Calu3 (cell line): ENCODE measurements at regions not wholly inside any gene's neighbourhood (a gene's known extent, or its start where the extent isn't known, plus 50 kb on each side); places are given as distances from the start of the nearest gene placed in this dataset.

Experiments
- BruUV-seq: library from RNA; stranded (reverse); fragments of 400-500 nt; replicated peaks from 2 replicates; lab custom pipeline; 2021; lab: Mats Ljungman, UMichigan
- CTCF ChIA-PET: fragments of 300-600 bp; sonication (Branson Sonifier 250); formaldehyde crosslinking; loops from one replicate; lab custom pipeline; 2022; ENCODE audit warnings: antibody characterized with exemption; lab: Charles Lee
- DNase-seq: peaks from one replicate; pipeline ENCODE4 v3.0.0; 2022
- H3K27ac Mint-ChIP-seq: one replicate; pipeline ENCODE4 v1.8.0; 2022; ENCODE audit warnings: mixed read lengths; ENCODE audit not compliant: unreplicated experiment
- H3K27me3 Mint-ChIP-seq: one replicate; pipeline ENCODE4 v1.8.0; 2022; ENCODE audit warnings: mixed read lengths; ENCODE audit not compliant: unreplicated experiment
- H3K36me3 Mint-ChIP-seq: one replicate; pipeline ENCODE4 v1.8.0; 2022; ENCODE audit warnings: mild to moderate bottlenecking, moderate library complexity, mixed read lengths; ENCODE audit not compliant: insufficient read depth, unreplicated experiment
- H3K4me1 Mint-ChIP-seq: one replicate; pipeline ENCODE4 v1.8.0; 2022; ENCODE audit warnings: mild to moderate bottlenecking, low read depth, mixed read lengths; ENCODE audit not compliant: unreplicated experiment
- H3K4me3 Mint-ChIP-seq: one replicate; pipeline ENCODE4 v1.8.0; 2022; ENCODE audit warnings: mild to moderate bottlenecking, low read depth, moderate library complexity, mixed read lengths; ENCODE audit not compliant: unreplicated experiment
- H3K9me3 Mint-ChIP-seq: one replicate; pipeline ENCODE4 v1.8.0; 2022; ENCODE audit warnings: low read depth, mixed read lengths; ENCODE audit not compliant: unreplicated experiment
- CTCF ChIP-seq: fragments of 200-600 bp; IDR thresholded peaks from one replicate; pipeline ENCODE4 v1.8.0; 2022; ENCODE audit warnings: antibody characterized with exemption; ENCODE audit not compliant: unreplicated experiment
- intact Hi-C: fragments of 100-400 bp; cut with micrococcal nuclease; formaldehyde crosslinking; loops from one replicate; pipeline ENCODE4 v1.10.0; 2022; ENCODE audit not compliant: unreplicated experiment

GRCh38 chr5:13625616-13626198 lies 318.8 kb downstream of the DNAH5 start:
- H3K9me3 Mint-ChIP-seq: peaks cover 4% of the 10 kb centered on the region
- no peak for DNase-seq
- H3K27ac Mint-ChIP-seq: no peak overlapping the region
- H3K4me3 Mint-ChIP-seq: no peak overlapping the region
- H3K4me1 Mint-ChIP-seq: peaks cover 17% of the 10 kb centered on the region
- no TSS peak for BruUV-seq
- H3K27me3 Mint-ChIP-seq: no peaks in the 10 kb centered on the region
- TF ChIP-seq CTCF: no peak
- CTCF ChIA-PET: no interaction called here
- no peaks in the 10 kb centered on the region for H3K36me3 Mint-ChIP-seq
- intact Hi-C loops: no loop called here

- Mint-ChIP-seq H3K36me3 (no peaks in the 10 kb centered on the region), H3K27me3 (no peaks in the 10 kb centered on the region), H3K27ac (no peak overlapping the region), H3K4me1 (peaks cover 12% of the 10 kb centered on the region), H3K9me3 (peaks cover 2% of the 10 kb centered on the region), H3K4me3 (no peak overlapping the region)
- no TSS peak for BruUV-seq
- CTCF ChIA-PET: no interaction called here
- DNase-seq: peak; percentile 6
- intact Hi-C loops: no loop called here
- TF ChIP-seq CTCF: no peak
These were observed 320.0 kb downstream of the DNAH5 start for GRCh38 chr5:13624283-13625074.

- Mint-ChIP-seq H3K27me3 (no peaks in the 10 kb centered on the region), H3K36me3 (no peaks in the 10 kb centered on the region), H3K4me3 (no peak overlapping the region), H3K27ac (no peak overlapping the region), H3K9me3 (peaks cover 7% of the 10 kb centered on the region), H3K4me1 (peaks cover 14% of the 10 kb centered on the region)
- no TSS peak for BruUV-seq
- DNase-seq: no peak
- CTCF ChIA-PET: no interaction called here
- intact Hi-C loops: no loop called here
- TF ChIP-seq CTCF: no peak
These were observed 330.9 kb downstream of the DNAH5 start for GRCh38 chr5:13613621-13614020.

GRCh38 chr5:13611604-13612003 lies 332.9 kb downstream of the DNAH5 start:
- TF ChIP-seq CTCF: no peak
- H3K4me1 Mint-ChIP-seq: peaks cover 14% of the 10 kb centered on the region
- no peaks in the 10 kb centered on the region for H3K27me3 Mint-ChIP-seq
- H3K9me3 Mint-ChIP-seq: peaks cover 7% of the 10 kb centered on the region
- H3K27ac Mint-ChIP-seq: no peak overlapping the region
- no peak for DNase-seq
- BruUV-seq: no TSS peak
- intact Hi-C loops: no loop called here
- no peak overlapping the region for H3K4me3 Mint-ChIP-seq
- CTCF ChIA-PET: no interaction called here
- H3K36me3 Mint-ChIP-seq: no peaks in the 10 kb centered on the region
